H9 (cell line): ENCODE measurements at regions not wholly inside any gene's neighbourhood (a gene's known extent, or its start where the extent isn't known, plus 50 kb on each side); places are given as distances from the start of the nearest gene placed in this dataset.
"Not testable (repeated sequence)": the region's sequence is repeated elsewhere in the genome, so short reads cannot be mapped to it uniquely, and the experiment has no call there.

ENCODE experiments used
- DNase-seq: peaks from one replicate; pipeline ENCODE4 v3.0.0-alpha.2; 2017
- H2AFZ ChIP-seq: one replicate; pipeline ENCODE4 v1.6.1; 2013; ENCODE audit warnings: mild to moderate bottlenecking, low read length, control low read depth, moderate library complexity
- H2AK5ac ChIP-seq: 2 replicates; pipeline ENCODE4 v1.6.1; 2013; ENCODE audit warnings: low read length, control low read depth, mixed read lengths; ENCODE audit not compliant: insufficient read length
- H2BK120ac ChIP-seq: one replicate; pipeline ENCODE4 v1.6.1; 2013; ENCODE audit warnings: low read depth, mild to moderate bottlenecking, low read length, control low read depth, inconsistent platforms; ENCODE audit not compliant: poor library complexity, severe bottlenecking
- H2BK12ac ChIP-seq: 2 replicates; pipeline ENCODE4 v1.6.1; 2013; ENCODE audit warnings: low read length, control low read depth, mixed read lengths, low read depth; ENCODE audit not compliant: insufficient read length
- H2BK15ac ChIP-seq: 2 replicates; pipeline ENCODE4 v1.6.1; 2013; ENCODE audit warnings: low read depth, low read length, control low read depth
- H2BK20ac ChIP-seq: one replicate; pipeline ENCODE4 v1.6.1; 2013; ENCODE audit warnings: low read depth, mild to moderate bottlenecking, low read length, control low read depth, inconsistent platforms; ENCODE audit not compliant: poor library complexity, severe bottlenecking
- H2BK5ac ChIP-seq: 2 replicates; pipeline ENCODE4 v1.6.1; 2013; ENCODE audit warnings: low read length, control low read depth, mixed read lengths; ENCODE audit not compliant: insufficient read length
- H3K14ac ChIP-seq: 2 replicates; pipeline ENCODE4 v1.6.1; 2013; ENCODE audit warnings: low read length, control low read depth; ENCODE audit not compliant: insufficient read depth
- H3K18ac ChIP-seq: 2 replicates; pipeline ENCODE4 v1.6.1; 2013; ENCODE audit warnings: low read depth, mild to moderate bottlenecking, mixed read lengths, low read length, control low read depth; ENCODE audit not compliant: insufficient read length
- H3K23ac ChIP-seq: 2 replicates; pipeline ENCODE4 v1.6.1; 2013; ENCODE audit warnings: low read length, control low read depth, mixed read lengths, low read depth; ENCODE audit not compliant: insufficient read length
- H3K23me2 ChIP-seq: 2 replicates; pipeline ENCODE4 v1.6.1; 2013; ENCODE audit warnings: low read depth, mild to moderate bottlenecking, mixed read lengths, low read length, control low read depth; ENCODE audit not compliant: insufficient read length, poor library complexity, severe bottlenecking
- H3K27ac ChIP-seq: 2 replicates; pipeline ENCODE4 v1.5.1; 2013; ENCODE audit warnings: low read length, control low read depth, mixed read lengths, low read depth; ENCODE audit not compliant: insufficient read length
- H3K27me3 ChIP-seq: 2 replicates; pipeline ENCODE4 v1.6.1; 2013; ENCODE audit warnings: low read length, control low read depth, inconsistent platforms; ENCODE audit not compliant: insufficient read depth
- H3K4ac ChIP-seq: 2 replicates; pipeline ENCODE4 v1.6.1; 2013; ENCODE audit warnings: low read depth, mild to moderate bottlenecking, control low read depth, inconsistent platforms, low read length, moderate library complexity
- H3K4me1 ChIP-seq: 2 replicates; pipeline ENCODE4 v1.6.1; 2013; ENCODE audit warnings: low read length, control low read depth, inconsistent platforms; ENCODE audit not compliant: insufficient read depth
- H3K4me2 ChIP-seq: 2 replicates; pipeline ENCODE4 v1.6.1; 2013; ENCODE audit warnings: low read length, control low read depth, mixed read lengths; ENCODE audit not compliant: insufficient read length, insufficient read depth
- H3K56ac ChIP-seq: 2 replicates; pipeline ENCODE4 v1.6.1; 2013; ENCODE audit warnings: low read depth, mild to moderate bottlenecking, mixed read lengths, low read length, control low read depth; ENCODE audit not compliant: insufficient read length
- H3K79me1 ChIP-seq: 2 replicates; pipeline ENCODE4 v1.6.1; 2013; ENCODE audit warnings: low read depth, mild to moderate bottlenecking, moderate library complexity, low read length, control low read depth, inconsistent platforms; ENCODE audit not compliant: insufficient read depth, poor library complexity, severe bottlenecking
- H3K79me2 ChIP-seq: 2 replicates; pipeline ENCODE4 v1.6.1; 2013; ENCODE audit warnings: low read length, control low read depth, inconsistent platforms; ENCODE audit not compliant: insufficient read depth
- H3K9ac ChIP-seq: 2 replicates; pipeline ENCODE4 v1.6.1; 2013; ENCODE audit warnings: low read length, control low read depth, mixed read lengths; ENCODE audit not compliant: insufficient read length; ENCODE audit errors: extremely low read depth
- H3K9me3 ChIP-seq: one replicate; pipeline ENCODE4 v1.6.1; 2013; ENCODE audit warnings: low read depth, low read length, inconsistent platforms; ENCODE audit not compliant: control insufficient read depth
- H3T11ph ChIP-seq: one replicate; pipeline ENCODE4 v1.6.1; 2013; ENCODE audit warnings: mild to moderate bottlenecking, low read length, control low read depth, inconsistent platforms
- H4K20me1 ChIP-seq: one replicate; pipeline ENCODE4 v1.6.1; 2013; ENCODE audit not compliant: control insufficient read depth, insufficient read length, insufficient read depth
- H4K5ac ChIP-seq: 2 replicates; pipeline ENCODE4 v1.6.1; 2013; ENCODE audit warnings: low read depth, mild to moderate bottlenecking, mixed read lengths, low read length, control low read depth; ENCODE audit not compliant: insufficient read length
- H4K8ac ChIP-seq: replicated peaks from 2 replicates; pipeline ENCODE4 v1.6.1; 2013; ENCODE audit warnings: low read length, control low read depth, mixed read lengths, low read depth; ENCODE audit not compliant: insufficient read length
- H4K91ac ChIP-seq: 2 replicates; pipeline ENCODE4 v1.6.1; 2013; ENCODE audit warnings: low read depth, mild to moderate bottlenecking, moderate library complexity, mixed read lengths, low read length, control low read depth; ENCODE audit not compliant: insufficient read length
- H3K27ac Mint-ChIP-seq, 3 experiments: 2 replicates in 2 of 3; 3 replicates in 1 of 3; pipeline ENCODE4 v1.8.0; 2020 to 2021; ENCODE audit warnings: mixed read lengths in 3 of 3, mild to moderate bottlenecking in 1 of 3, moderate library complexity in 1 of 3
- H3K27me3 Mint-ChIP-seq: 2 replicates; pipeline ENCODE4 v1.8.0; 2021; ENCODE audit warnings: low read depth, mild to moderate bottlenecking, moderate library complexity, mixed read lengths
- H3K36me3 Mint-ChIP-seq, 3 experiments: 2 replicates in 2 of 3; 3 replicates in 1 of 3; pipeline ENCODE4 v1.8.0; 2020 to 2021; ENCODE audit warnings: low read depth in 3 of 3, mixed read lengths in 3 of 3; ENCODE audit not compliant: insufficient read depth in 1 of 3
- H3K4me1 Mint-ChIP-seq, 2 experiments: 2 replicates each; pipeline ENCODE4 v1.8.0; 2020; ENCODE audit warnings: mixed read lengths in 2 of 2
- H3K4me3 Mint-ChIP-seq, 2 experiments: 2 replicates in 1 of 2; 3 replicates in 1 of 2; pipeline ENCODE4 v1.8.0; 2020 to 2021; ENCODE audit warnings: mild to moderate bottlenecking in 2 of 2, mixed read lengths in 2 of 2, moderate library complexity in 1 of 2
- H3K9me3 Mint-ChIP-seq, 2 experiments: 2 replicates in 1 of 2; 3 replicates in 1 of 2; pipeline ENCODE4 v1.8.0; 2020; ENCODE audit warnings: mild to moderate bottlenecking in 2 of 2, mixed read lengths in 2 of 2, moderate library complexity in 1 of 2
- WGBS: extraction: QIAGEN DNeasy Blood & Tissue Kit; methylation state at CpG from one replicate; pipeline ENCODE4 v1.1.7; 2013; ENCODE audit warnings: missing lambda C conversion rate, low lambda C conversion rate, mixed read lengths; ENCODE audit not compliant: insufficient read length; ENCODE audit errors: extremely low coverage; 5-methylcytosine and 5-hydroxymethylcytosine counted together

DNA sequence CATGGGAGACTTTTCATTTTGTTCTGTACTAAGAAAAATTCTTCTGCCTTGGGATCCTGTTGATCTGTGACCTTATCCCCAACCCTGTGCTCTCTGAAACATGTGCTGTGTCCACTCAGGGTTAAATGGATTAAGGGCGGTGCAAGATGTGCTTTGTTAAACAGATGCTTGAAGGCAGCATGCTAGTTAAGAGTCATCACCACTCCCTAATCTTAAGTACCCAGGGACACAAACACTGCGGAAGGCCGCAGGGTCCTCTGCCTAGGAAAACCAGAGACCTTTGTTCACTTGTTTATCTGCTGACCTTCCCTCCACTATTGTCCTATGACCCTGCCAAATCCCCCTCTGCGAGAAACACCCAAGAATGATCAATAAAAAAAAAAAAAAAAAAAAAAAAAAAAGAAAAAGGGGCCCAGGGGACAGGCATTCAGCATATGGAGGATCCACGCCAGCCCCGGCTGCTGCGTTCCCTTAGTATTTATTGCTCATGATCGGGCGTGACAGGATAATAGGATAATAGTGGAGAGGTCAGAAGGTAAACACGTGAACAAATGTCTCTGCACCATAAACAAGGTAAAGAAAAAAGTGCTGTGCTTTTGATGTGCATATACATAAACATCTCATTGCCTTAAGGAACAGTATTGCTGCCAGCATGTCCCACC, 113.7 kb upstream of the ZNF92 start:
- not testable (repeated sequence) for H3K36me3 Mint-ChIP-seq, H4K8ac ChIP-seq, H3K4me3 Mint-ChIP-seq, H3K27ac ChIP-seq, H3K23me2 ChIP-seq, H3K9me3 ChIP-seq, H3K27me3 ChIP-seq, H2BK5ac ChIP-seq, H3K4ac ChIP-seq, H2BK20ac ChIP-seq, H3K4me2 ChIP-seq, H3K79me1 ChIP-seq, H2AFZ ChIP-seq, H3K27ac Mint-ChIP-seq, H3K79me2 ChIP-seq, H3K9ac ChIP-seq, H4K5ac ChIP-seq, H3K23ac ChIP-seq, H2AK5ac ChIP-seq, H3K4me1 ChIP-seq, H2BK12ac ChIP-seq, DNase-seq, H3K56ac ChIP-seq, H4K20me1 ChIP-seq, H4K91ac ChIP-seq, H3K18ac ChIP-seq, H3K27me3 Mint-ChIP-seq, H3T11ph ChIP-seq, H2BK15ac ChIP-seq, H2BK120ac ChIP-seq, H3K14ac ChIP-seq
- Mint-ChIP-seq H3K9me3 (peaks cover 11 to 14% of the 10 kb centered on the region in 2 experiments; a peak in 4 of 5 replicates), H3K4me1 (peaks cover 24 to 27% of the 10 kb centered on the region in 2 experiments)
- WGBS, result no CpG with 5 or more reads among the region's 10 CpGs
